ENCODE measurements at regions not wholly inside any gene's neighbourhood (a gene's known extent, or its start where the extent isn't known, plus 50 kb on each side); places are given as distances from the start of the nearest gene placed in this dataset.

- H3K27me3 Mint-ChIP-seq = no peaks in the 10 kb centered on the region
Measured at GRCh38 chr11:29395555-29396072, 621.2 kb downstream of the KCNA4 start.

GRCh38 chr11:29389793-29390192 is 627.0 kb downstream of the KCNA4 start:
- Mint-ChIP-seq H3K36me3 (no peaks in the 10 kb centered on the region), H3K27ac (no peak overlapping the region), H3K4me1 (no peaks in the 10 kb centered on the region), H3K4me3 (no peak overlapping the region), H3K27me3 (no peaks in the 10 kb centered on the region), H3K9me3 (peaks cover 0 to 4% (median 0%) of the 10 kb centered on the region in 7 donors)
- no peak for DNase-seq
- ATAC-seq (ENCODE audit: low read depth in 2 of 2) = no peak

More at GRCh38 chr11:29395555-29396072, 621.2 kb downstream of the KCNA4 start:
- Mint-ChIP-seq H3K27ac (no peak overlapping the region), H3K36me3 (no peaks in the 10 kb centered on the region), H3K4me1 (no peaks in the 10 kb centered on the region), H3K4me3 (no peak overlapping the region), H3K9me3 (peaks cover 0 to 10% (median 4%) of the 10 kb centered on the region in 7 donors)
- no peak for DNase-seq
- no peak for ATAC-seq (ENCODE audit: low read depth in 2 of 2)

- Mint-ChIP-seq H3K27me3 (no peaks in the 10 kb centered on the region), H3K27ac (no peak overlapping the region), H3K9me3 (peaks cover 9 to 28% (median 13%) of the 10 kb centered on the region in 7 donors), H3K36me3 (no peaks in the 10 kb centered on the region), H3K4me3 (no peak overlapping the region), H3K4me1 (no peaks in the 10 kb centered on the region)
- DNase-seq = no peak
- no peak for ATAC-seq (ENCODE audit: low read depth in 2 of 2)
Measured at GRCh38 chr11:29373725-29374124, 643.1 kb downstream of the KCNA4 start.

- Mint-ChIP-seq H3K36me3 (no peaks in the 10 kb centered on the region), H3K27me3 (no peaks in the 10 kb centered on the region), H3K4me1 (no peaks in the 10 kb centered on the region), H3K9me3 (peaks cover 3 to 8% (median 5%) of the 10 kb centered on the region in 7 donors), H3K4me3 (no peak overlapping the region), H3K27ac (no peak overlapping the region)
- DNase-seq (no peak), ATAC-seq (ENCODE audit: low read depth in 2 of 2) (no peak)
Measured at GRCh38 chr11:29368126-29368525, 648.7 kb downstream of the KCNA4 start.

- ATAC-seq (ENCODE audit: low read depth in 2 of 2) = no peak
- no peak overlapping the region for H3K27ac Mint-ChIP-seq
- H3K36me3 Mint-ChIP-seq = no peaks in the 10 kb centered on the region
- peaks cover 0 to 4% (median 0%) of the 10 kb centered on the region in 7 donors for H3K9me3 Mint-ChIP-seq
- DNase-seq = no peak
- H3K27me3 Mint-ChIP-seq = no peaks in the 10 kb centered on the region
- no peaks in the 10 kb centered on the region for H3K4me1 Mint-ChIP-seq
- no peak overlapping the region for H3K4me3 Mint-ChIP-seq
Measured at GRCh38 chr11:29364006-29364405, 652.8 kb downstream of the KCNA4 start.

- no peaks in the 10 kb centered on the region for H3K36me3 Mint-ChIP-seq
- no peak overlapping the region for H3K27ac Mint-ChIP-seq
- no peaks in the 10 kb centered on the region for H3K4me1 Mint-ChIP-seq
- no peak overlapping the region for H3K4me3 Mint-ChIP-seq
- ATAC-seq (ENCODE audit: low read depth in 2 of 2) (no peak), DNase-seq (no peak)
- no peaks in the 10 kb centered on the region for H3K27me3 Mint-ChIP-seq
- peaks cover 0 to 5% (median 3%) of the 10 kb centered on the region in 7 donors for H3K9me3 Mint-ChIP-seq
Measured at GRCh38 chr11:29361369-29361768, 655.5 kb downstream of the KCNA4 start.

- ATAC-seq (ENCODE audit: low read depth in 2 of 2) (no peak), DNase-seq (no peak)
- Mint-ChIP-seq H3K9me3 (peaks cover 0 to 7% (median 0%) of the 10 kb centered on the region in 7 donors), H3K27me3 (no peaks in the 10 kb centered on the region), H3K4me3 (no peak overlapping the region), H3K27ac (no peak overlapping the region), H3K36me3 (no peaks in the 10 kb centered on the region), H3K4me1 (no peaks in the 10 kb centered on the region)
Measured at GRCh38 chr11:29353833-29354232, 663.0 kb downstream of the KCNA4 start.

- H3K27me3 Mint-ChIP-seq = no peaks in the 10 kb centered on the region
- DNase-seq (no peak), ATAC-seq (ENCODE audit: low read depth in 2 of 2) (no peak)
- H3K36me3 Mint-ChIP-seq = no peaks in the 10 kb centered on the region
- no peaks in the 10 kb centered on the region for H3K4me1 Mint-ChIP-seq
- no peak overlapping the region for H3K27ac Mint-ChIP-seq
- H3K4me3 Mint-ChIP-seq = no peak overlapping the region
- H3K9me3 Mint-ChIP-seq = peaks cover 0 to 5% (median 0%) of the 10 kb centered on the region in 7 donors
Measured at GRCh38 chr11:29352273-29352795, 664.5 kb downstream of the KCNA4 start.

- Mint-ChIP-seq H3K4me1 (no peaks in the 10 kb centered on the region), H3K9me3 (peaks cover 0 to 2% (median 0%) of the 10 kb centered on the region in 7 donors), H3K27me3 (no peaks in the 10 kb centered on the region), H3K4me3 (no peak overlapping the region), H3K36me3 (no peaks in the 10 kb centered on the region), H3K27ac (no peak overlapping the region)
- DNase-seq (no peak), ATAC-seq (ENCODE audit: low read depth in 2 of 2) (no peak)
Measured at GRCh38 chr11:29351301-29351873, 665.4 kb downstream of the KCNA4 start.

- no peaks in the 10 kb centered on the region for H3K36me3 Mint-ChIP-seq
- no peaks in the 10 kb centered on the region for H3K4me1 Mint-ChIP-seq
- no peak for ATAC-seq (ENCODE audit: low read depth in 2 of 2)
- H3K27ac Mint-ChIP-seq = no peak overlapping the region
- peak; percentile 1 for DNase-seq
- H3K27me3 Mint-ChIP-seq = no peaks in the 10 kb centered on the region
- H3K9me3 Mint-ChIP-seq = peaks cover 0 to 2% (median 0%) of the 10 kb centered on the region in 7 donors
- H3K4me3 Mint-ChIP-seq = peak overlapping the region in 1 of 8 donors; percentile 23
Measured at GRCh38 chr11:29343465-29344333, 673.1 kb downstream of the KCNA4 start.

GRCh38 chr11:29336727-29337575 is 679.9 kb downstream of the KCNA4 start:
- no peaks in the 10 kb centered on the region for H3K27me3 Mint-ChIP-seq
- H3K4me1 Mint-ChIP-seq = no peaks in the 10 kb centered on the region
- no peak overlapping the region for H3K27ac Mint-ChIP-seq
- ATAC-seq (ENCODE audit: low read depth in 2 of 2) (no peak), DNase-seq (no peak)
- H3K4me3 Mint-ChIP-seq = no peak overlapping the region
- H3K36me3 Mint-ChIP-seq = no peaks in the 10 kb centered on the region
- H3K9me3 Mint-ChIP-seq = peaks cover 0 to 2% (median 0%) of the 10 kb centered on the region in 7 donors

- H3K36me3 Mint-ChIP-seq = no peaks in the 10 kb centered on the region
- H3K4me1 Mint-ChIP-seq = no peaks in the 10 kb centered on the region
- no peak overlapping the region for H3K27ac Mint-ChIP-seq
Measured at GRCh38 chr11:29334776-29335130, 682.1 kb downstream of the KCNA4 start.

More at GRCh38 chr11:29334776-29335130, 682.1 kb downstream of the KCNA4 start:
- Mint-ChIP-seq H3K4me3 (no peak overlapping the region), H3K27me3 (no peaks in the 10 kb centered on the region), H3K9me3 (no peaks in the 10 kb centered on the region)
- ATAC-seq (ENCODE audit: low read depth in 2 of 2) = no peak
- no peak for DNase-seq
